CD4-positive, alpha-beta memory T cell (primary cell): ENCODE measurements at regions not wholly inside any gene's neighbourhood (a gene's known extent, or its start where the extent isn't known, plus 50 kb on each side); places are given as distances from the start of the nearest gene placed in this dataset.

Experiments used
- CTCF ChIA-PET: fragments of 350-600 bp; sonication (Branson Sonifier 250); formaldehyde crosslinking; loops from one replicate; lab custom pipeline; 2021; ENCODE audit warnings: inconsistent platforms; ENCODE audit not compliant: partially characterized antibody; lab: Charles Lee
- POLR2A ChIA-PET: fragments of 350-600 bp; sonication (Branson Sonifier 250); formaldehyde crosslinking; loops from one replicate; lab custom pipeline; 2021; ENCODE audit not compliant: partially characterized antibody; lab: Charles Lee
- DNase-seq, 5 donors: peaks; one replicate each; pipeline versions ENCODE4 v3.0.0 to v3.0.0-alpha.2; 2020 to 2022; ENCODE audit warnings: mixed read lengths in 1 of 5
- H3K27ac ChIP-seq: one replicate; pipeline ENCODE4 v1.7.0; 2013; ENCODE audit warnings: low read depth, low read length
- H3K27me3 ChIP-seq: 2 replicates; pipeline ENCODE4 v1.7.0; 2013; ENCODE audit warnings: mild to moderate bottlenecking, low read length, moderate library complexity; ENCODE audit not compliant: insufficient read depth
- H3K36me3 ChIP-seq: 2 replicates; pipeline ENCODE4 v1.7.0; 2013; ENCODE audit warnings: mild to moderate bottlenecking, low read length, moderate library complexity; ENCODE audit not compliant: insufficient read depth
- H3K4me1 ChIP-seq: 2 replicates; pipeline ENCODE4 v1.7.0; 2013; ENCODE audit warnings: mild to moderate bottlenecking, low read length, moderate library complexity; ENCODE audit not compliant: insufficient read depth
- H3K4me3 ChIP-seq, 2 donors: one replicate each; pipeline ENCODE4 v1.7.0; 2013; ENCODE audit warnings: low read length in 2 of 2, mild to moderate bottlenecking in 1 of 2
- H3K9me3 ChIP-seq, 2 donors: one replicate each; pipeline ENCODE4 v1.7.0; 2013; ENCODE audit warnings: low read length in 2 of 2, control low read depth in 1 of 2; ENCODE audit not compliant: control insufficient read depth in 1 of 2
- H3K27ac Mint-ChIP-seq, 7 donors: one replicate each; pipeline ENCODE4 v1.8.0; 2020 to 2021; ENCODE audit warnings: mixed read lengths in 7 of 7, mild to moderate bottlenecking in 6 of 7, inconsistent platforms in 3 of 7, moderate library complexity in 3 of 7
- H3K27me3 Mint-ChIP-seq, 2 donors: one replicate each; pipeline ENCODE4 v1.8.0; 2020 to 2021; ENCODE audit warnings: mixed read lengths in 2 of 2
- H3K36me3 Mint-ChIP-seq, 2 donors: one replicate each; pipeline ENCODE4 v1.8.0; 2020 to 2021; ENCODE audit warnings: mixed read lengths in 2 of 2, inconsistent platforms in 1 of 2, mild to moderate bottlenecking in 1 of 2
- H3K4me1 Mint-ChIP-seq, 4 donors: one replicate each; pipeline ENCODE4 v1.8.0; 2020 to 2021; ENCODE audit warnings: mixed read lengths in 4 of 4, mild to moderate bottlenecking in 1 of 4
- H3K4me3 Mint-ChIP-seq, 8 donors: one replicate each; pipeline ENCODE4 v1.8.0; 2020 to 2021; ENCODE audit warnings: mixed read lengths in 8 of 8, mild to moderate bottlenecking in 7 of 8, moderate library complexity in 6 of 8, inconsistent platforms in 3 of 8
- H3K9me3 Mint-ChIP-seq, 8 donors: one replicate each; pipeline ENCODE4 v1.8.0; 2020 to 2021; ENCODE audit warnings: mixed read lengths in 8 of 8, mild to moderate bottlenecking in 5 of 8, inconsistent platforms in 3 of 8, moderate library complexity in 1 of 8
- intact Hi-C: fragments of 100-400 bp; cut with micrococcal nuclease; formaldehyde crosslinking; loops from one replicate; pipeline ENCODE4 v1.15.1; 2023

GRCh38 chr9:103660830-103661229 lies 433.3 kb upstream of the SMC2 start:
- no peaks in the 10 kb centered on the region for H3K27me3 ChIP-seq
- intact Hi-C loops = no loop called here
- DNase-seq = no peak
- H3K27ac ChIP-seq = no peak overlapping the region
- Mint-ChIP-seq H3K4me1 (no peaks in the 10 kb centered on the region), H3K27ac (no peak overlapping the region), H3K36me3 (no peaks in the 10 kb centered on the region), H3K9me3 (peaks cover 0 to 20% (median 10%) of the 10 kb centered on the region in 8 donors), H3K27me3 (no peaks in the 10 kb centered on the region), H3K4me3 (no peak overlapping the region)
- ChIA-PET POLR2A (no interaction called here), CTCF (no interaction called here)
- H3K36me3 ChIP-seq = no peaks in the 10 kb centered on the region
- no peaks in the 10 kb centered on the region for H3K4me1 ChIP-seq
- H3K9me3 ChIP-seq = no peaks in the 10 kb centered on the region
- H3K4me3 ChIP-seq = no peak overlapping the region

DNA sequence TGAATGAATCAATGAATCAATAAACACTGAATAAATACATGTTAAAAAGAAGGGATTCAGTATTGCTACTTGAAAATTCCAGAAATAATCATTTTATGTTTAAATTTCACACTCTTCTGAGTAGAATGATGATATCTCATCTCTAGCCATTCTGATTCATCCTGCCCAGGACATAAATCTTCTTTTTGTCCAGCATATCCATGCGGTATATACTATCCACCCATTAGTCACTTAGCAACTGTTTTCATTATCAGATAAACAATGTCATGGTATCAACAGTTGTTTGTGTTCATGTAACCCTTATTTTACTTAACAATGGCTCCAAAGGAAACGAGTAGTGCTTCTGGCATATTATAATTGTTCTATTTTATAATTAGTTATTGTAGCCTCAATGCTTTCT lies 432.4 kb upstream of the SMC2 start:
- CTCF ChIA-PET = no interaction called here
- peaks cover 0 to 20% (median 9%) of the 10 kb centered on the region in 8 donors for H3K9me3 Mint-ChIP-seq

GRCh38 chr9:103669296-103669695 lies 424.8 kb upstream of the SMC2 start:
- CTCF ChIA-PET = no interaction called here
- POLR2A ChIA-PET = no interaction called here

More for the DNA sequence above, 432.4 kb upstream of the SMC2 start:
- Histone ChIP-seq H3K9me3 (no peaks in the 10 kb centered on the region), H3K27ac (no peak overlapping the region), H3K36me3 (no peaks in the 10 kb centered on the region), H3K4me1 (no peaks in the 10 kb centered on the region), H3K4me3 (no peak overlapping the region), H3K27me3 (no peaks in the 10 kb centered on the region)
- no peak for DNase-seq
- Mint-ChIP-seq H3K36me3 (no peaks in the 10 kb centered on the region), H3K4me3 (no peak overlapping the region), H3K27ac (no peak overlapping the region), H3K27me3 (no peaks in the 10 kb centered on the region), H3K4me1 (no peaks in the 10 kb centered on the region)
- intact Hi-C loops = no loop called here
- POLR2A ChIA-PET = no interaction called here

DNA sequence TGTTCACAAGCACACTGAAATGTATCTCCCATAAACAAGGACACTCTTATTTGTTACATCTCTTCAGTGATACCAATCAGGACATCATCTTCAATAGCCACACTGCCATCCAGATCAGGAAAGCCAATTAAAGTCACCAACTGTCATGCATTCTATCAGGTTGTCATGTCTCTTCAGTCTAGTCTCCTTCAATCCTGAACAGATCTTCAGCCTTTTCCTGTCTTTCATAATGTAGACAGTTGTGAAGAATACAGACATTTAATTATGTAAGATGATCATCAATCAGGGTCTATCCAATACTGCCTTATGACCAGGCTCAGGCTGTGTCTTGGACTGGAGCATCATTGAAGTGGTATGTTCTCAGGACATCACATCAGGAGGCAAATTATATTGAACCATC lies 419.8 kb upstream of the SMC2 start:
- H3K27ac Mint-ChIP-seq = no peak overlapping the region
- no peaks in the 10 kb centered on the region for H3K36me3 ChIP-seq
- ChIA-PET POLR2A (no interaction called here), CTCF (no interaction called here)
- H3K4me1 Mint-ChIP-seq = no peaks in the 10 kb centered on the region
- DNase-seq = no peak
- no peaks in the 10 kb centered on the region for H3K36me3 Mint-ChIP-seq
- no peaks in the 10 kb centered on the region for H3K4me1 ChIP-seq
- no peak overlapping the region for H3K27ac ChIP-seq
- intact Hi-C loops = no loop called here
- no peak overlapping the region for H3K4me3 ChIP-seq
- no peaks in the 10 kb centered on the region for H3K27me3 Mint-ChIP-seq
- no peaks in the 10 kb centered on the region for H3K27me3 ChIP-seq
- no peaks in the 10 kb centered on the region for H3K9me3 ChIP-seq
- no peak overlapping the region for H3K4me3 Mint-ChIP-seq
- H3K9me3 Mint-ChIP-seq = peaks cover 0 to 8% (median under 1%) of the 10 kb centered on the region in 8 donors

More at GRCh38 chr9:103669296-103669695, 424.8 kb upstream of the SMC2 start:
- Mint-ChIP-seq H3K27ac (no peak overlapping the region), H3K4me1 (no peaks in the 10 kb centered on the region), H3K36me3 (no peaks in the 10 kb centered on the region), H3K4me3 (no peak overlapping the region), H3K9me3 (peaks cover 0 to 4% (median 0%) of the 10 kb centered on the region in 8 donors), H3K27me3 (no peaks in the 10 kb centered on the region)
- no peaks in the 10 kb centered on the region for H3K27me3 ChIP-seq
- no peaks in the 10 kb centered on the region for H3K4me1 ChIP-seq
- H3K36me3 ChIP-seq = no peaks in the 10 kb centered on the region
- no peaks in the 10 kb centered on the region for H3K9me3 ChIP-seq
- no peak for DNase-seq
- no peak overlapping the region for H3K27ac ChIP-seq
- intact Hi-C loops = no loop called here
- no peak overlapping the region for H3K4me3 ChIP-seq

GRCh38 chr9:103680581-103680980 lies 413.5 kb upstream of the SMC2 start:
- POLR2A ChIA-PET = no interaction called here
- Histone ChIP-seq H3K9me3 (no peaks in the 10 kb centered on the region), H3K4me3 (no peak overlapping the region), H3K36me3 (no peaks in the 10 kb centered on the region), H3K27ac (no peak overlapping the region), H3K4me1 (no peaks in the 10 kb centered on the region), H3K27me3 (no peaks in the 10 kb centered on the region)
- Mint-ChIP-seq H3K9me3 (peaks cover 0 to 4% (median 0%) of the 10 kb centered on the region in 8 donors), H3K27me3 (no peaks in the 10 kb centered on the region), H3K4me3 (no peak overlapping the region), H3K36me3 (no peaks in the 10 kb centered on the region), H3K4me1 (no peaks in the 10 kb centered on the region), H3K27ac (no peak overlapping the region)
- DNase-seq = no peak
- intact Hi-C loops = no loop called here
- CTCF ChIA-PET = no interaction called here

GRCh38 chr9:103681435-103681834 lies 412.7 kb upstream of the SMC2 start:
- H3K4me1 ChIP-seq = no peaks in the 10 kb centered on the region
- no peak overlapping the region for H3K27ac ChIP-seq
- H3K27ac Mint-ChIP-seq = no peak overlapping the region
- peaks cover 0 to 4% (median 0%) of the 10 kb centered on the region in 8 donors for H3K9me3 Mint-ChIP-seq
- intact Hi-C loops = no loop called here
- H3K4me3 Mint-ChIP-seq = no peak overlapping the region
- no peaks in the 10 kb centered on the region for H3K36me3 ChIP-seq
- no peaks in the 10 kb centered on the region for H3K27me3 ChIP-seq
- H3K36me3 Mint-ChIP-seq = no peaks in the 10 kb centered on the region
- no peak for DNase-seq
- H3K9me3 ChIP-seq = no peaks in the 10 kb centered on the region
- H3K4me1 Mint-ChIP-seq = no peaks in the 10 kb centered on the region
- CTCF ChIA-PET = no interaction called here
- H3K27me3 Mint-ChIP-seq = no peaks in the 10 kb centered on the region
- POLR2A ChIA-PET = no interaction called here
- H3K4me3 ChIP-seq = no peak overlapping the region

- H3K9me3 ChIP-seq = no peaks in the 10 kb centered on the region
- no peaks in the 10 kb centered on the region for H3K27me3 ChIP-seq
- Mint-ChIP-seq H3K36me3 (no peaks in the 10 kb centered on the region), H3K4me1 (no peaks in the 10 kb centered on the region), H3K27ac (no peak overlapping the region), H3K4me3 (no peak overlapping the region), H3K9me3 (peaks cover 0 to 4% (median 2%) of the 10 kb centered on the region in 8 donors), H3K27me3 (no peaks in the 10 kb centered on the region)
- no peak overlapping the region for H3K27ac ChIP-seq
- H3K4me3 ChIP-seq = no peak overlapping the region
- no peak for DNase-seq
- POLR2A ChIA-PET = no interaction called here
- no peaks in the 10 kb centered on the region for H3K36me3 ChIP-seq
- intact Hi-C loops = no loop called here
- CTCF ChIA-PET = no interaction called here
- H3K4me1 ChIP-seq = no peaks in the 10 kb centered on the region
These were observed 393.7 kb upstream of the SMC2 start for GRCh38 chr9:103700195-103700962.
